ENCODE measurements at regions not wholly inside any gene's neighbourhood (a gene's known extent, or its start where the extent isn't known, plus 50 kb on each side); places are given as distances from the start of the nearest gene placed in this dataset.
A peak's percentile ranks its signal among the peaks of the same experiment; 100 is the strongest.
"Not testable (repeated sequence)": the region's sequence is repeated elsewhere in the genome, so short reads cannot be mapped to it uniquely, and the experiment has no call there.

DNA sequence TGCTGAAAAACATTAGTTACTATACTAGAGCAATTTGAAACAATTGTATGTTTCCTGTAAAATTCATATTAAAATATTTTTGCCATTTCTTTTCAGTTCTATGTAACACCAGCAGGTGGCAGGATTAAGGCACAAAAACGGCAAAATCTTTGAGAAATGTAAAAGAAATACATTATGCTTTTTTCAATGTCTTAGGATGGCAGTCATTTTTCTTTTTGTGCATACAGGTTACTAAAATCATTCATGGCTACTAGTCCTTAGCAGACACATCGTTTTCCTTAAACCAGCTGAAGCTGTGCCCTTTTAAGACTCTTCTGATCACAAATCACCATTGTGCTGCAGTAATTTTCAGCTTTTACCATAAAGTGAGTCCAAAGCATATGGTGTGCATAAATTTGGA, 800.7 kb upstream of the SLITRK5 start:
- peak; percentile 9 for DNase-seq

GRCh38 chr13:86877441-86877840, 793.7 kb upstream of the SLITRK5 start:
- no peak for DNase-seq

GRCh38 chr13:86878781-86879180, 792.4 kb upstream of the SLITRK5 start:
- no peak for DNase-seq

GRCh38 chr13:86881390-86881789, 789.8 kb upstream of the SLITRK5 start:
- no peak for DNase-seq

GRCh38 chr13:86882107-86882506, 789.1 kb upstream of the SLITRK5 start:
- DNase-seq = no peak

DNA sequence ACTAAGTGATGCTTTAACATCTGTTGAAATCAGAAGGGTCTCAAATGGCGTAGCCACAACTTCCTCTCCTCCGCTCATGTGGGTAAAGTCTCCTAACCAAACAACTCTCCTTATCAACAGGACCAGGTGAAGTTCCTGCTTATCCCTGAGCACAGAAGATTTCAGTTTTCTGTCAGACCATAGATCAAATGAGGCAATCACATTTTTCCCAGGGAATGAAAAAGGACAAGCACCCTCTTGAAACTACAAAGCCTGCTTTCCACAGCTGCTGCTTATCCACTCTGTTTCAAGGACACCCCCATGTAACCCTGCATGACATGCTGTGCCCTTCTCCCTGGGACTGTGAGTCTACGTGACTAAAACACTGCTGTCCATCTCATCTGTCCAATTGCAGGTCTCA, 788.3 kb upstream of the SLITRK5 start:
- no peak for DNase-seq

DNA sequence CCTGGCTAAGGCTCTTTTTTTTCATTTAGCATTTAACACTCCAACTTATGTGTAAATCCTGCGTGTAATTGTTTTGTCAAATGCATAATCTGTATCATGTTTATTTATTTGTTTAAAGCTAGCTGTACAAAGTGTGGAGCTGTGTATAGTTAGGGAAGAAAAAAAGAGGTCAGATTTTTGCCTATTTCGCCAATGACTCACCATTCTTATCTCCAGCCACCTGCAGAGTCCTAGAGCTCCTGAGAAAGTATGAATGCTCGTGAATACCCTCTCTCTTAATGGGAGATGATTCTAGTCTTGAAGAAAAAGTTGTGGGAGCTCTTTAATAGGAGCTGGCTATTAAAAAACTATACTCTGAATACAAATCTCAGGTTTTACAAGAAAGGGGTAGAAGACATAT, 778.8 kb upstream of the SLITRK5 start:
- DNase-seq = no peak

DNA sequence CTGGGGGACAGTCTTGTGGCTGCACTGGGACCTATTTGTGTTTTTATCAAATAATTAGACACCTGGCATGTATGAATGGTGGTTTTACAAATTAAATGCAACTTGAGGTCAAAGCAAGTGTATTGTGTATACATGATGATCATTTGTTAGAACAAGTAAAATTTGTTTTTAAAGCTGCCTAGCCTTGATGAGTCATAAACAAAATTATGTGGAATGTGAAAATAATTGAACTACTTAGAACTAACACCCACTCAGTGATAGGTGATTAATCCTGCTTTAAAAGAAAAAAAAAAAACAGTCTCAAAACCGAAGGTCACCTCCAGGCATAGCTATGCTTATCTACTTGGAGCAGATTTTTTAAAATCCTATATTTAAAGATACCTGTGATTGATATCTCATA, 770.3 kb upstream of the SLITRK5 start:
- DNase-seq = no peak

GRCh38 chr13:86906127-86906874, 764.9 kb upstream of the SLITRK5 start:
- no peak for DNase-seq

GRCh38 chr13:86907156-86907555, 764.0 kb upstream of the SLITRK5 start:
- DNase-seq = no peak

DNA sequence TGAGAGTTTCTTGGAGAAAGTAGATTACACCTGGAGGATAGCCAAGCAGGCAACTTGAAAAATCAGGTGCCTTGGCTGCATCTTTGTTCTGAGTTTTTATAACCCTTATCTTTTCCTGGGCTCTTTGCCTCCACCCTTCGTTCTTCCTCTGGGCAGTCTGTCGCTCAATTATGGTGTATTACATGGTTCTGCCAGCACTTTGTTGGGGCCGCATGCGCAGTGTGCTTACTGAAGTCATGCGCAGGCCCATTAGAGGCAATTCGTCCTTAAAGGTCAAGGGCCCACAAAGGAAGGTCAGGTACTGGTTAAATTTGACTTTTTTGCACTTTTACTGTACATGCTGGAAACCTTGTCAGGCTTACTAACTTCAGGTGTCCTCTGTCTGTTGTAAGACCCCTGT, 761.9 kb upstream of the SLITRK5 start:
- no peak for DNase-seq

DNA sequence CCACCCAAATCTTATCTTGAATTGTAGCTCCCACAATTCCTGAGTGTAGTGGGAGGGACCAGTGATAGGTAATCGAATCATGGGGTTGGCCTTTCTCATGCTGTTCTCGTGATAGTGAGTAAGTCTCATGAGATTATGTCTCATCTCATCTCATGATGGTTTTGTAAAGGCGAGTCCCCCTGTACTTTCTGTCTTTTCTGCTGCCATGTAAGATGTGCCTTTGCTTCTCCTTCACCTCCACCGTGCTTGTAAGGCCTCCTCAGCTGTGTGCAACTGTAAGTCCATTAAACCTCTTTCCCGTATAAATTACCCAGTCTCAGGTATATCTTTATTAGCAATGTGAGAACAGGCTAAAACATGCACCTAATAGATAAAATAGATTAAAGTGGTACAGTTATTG, 756.4 kb upstream of the SLITRK5 start:
- DNase-seq = no peak

DNA sequence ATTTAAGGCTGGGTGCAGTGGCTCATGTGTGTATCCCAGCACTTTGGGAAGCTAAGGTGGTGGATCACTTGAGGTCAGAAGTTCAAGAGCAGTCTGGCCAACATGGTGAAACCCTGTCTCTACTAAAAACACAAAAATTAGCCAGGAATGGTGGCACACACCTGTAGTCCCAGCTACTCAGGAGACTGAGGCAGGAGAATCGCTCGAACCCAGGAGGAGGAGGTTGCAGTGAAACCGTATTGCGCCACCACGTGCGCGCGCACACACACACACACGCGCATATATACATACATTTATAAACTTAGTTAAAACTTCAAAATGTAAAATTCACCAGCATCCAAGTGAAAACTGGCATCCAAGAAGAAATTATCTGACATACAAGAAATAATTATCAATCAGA, 753.7 kb upstream of the SLITRK5 start:
- DNase-seq = not testable (repeated sequence)

DNA sequence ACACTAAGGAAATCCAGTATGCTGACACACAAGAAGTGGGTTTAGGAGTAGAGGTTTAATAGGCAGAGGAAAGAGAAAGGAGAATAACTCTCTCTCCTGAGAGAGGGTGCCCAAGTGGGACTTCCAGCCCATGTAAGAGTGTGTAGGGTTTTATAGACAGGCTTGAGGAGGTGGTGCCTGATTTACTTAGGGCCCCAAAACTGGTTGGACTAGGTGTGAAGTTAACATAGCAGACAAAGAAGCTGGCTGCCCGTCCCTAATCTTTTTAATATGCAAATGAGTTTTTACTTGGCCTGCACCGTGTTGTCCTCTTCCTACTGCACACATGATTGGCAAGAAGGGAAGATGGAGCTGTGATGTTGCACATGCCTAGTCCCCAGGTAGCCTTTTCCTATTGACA, 752.5 kb upstream of the SLITRK5 start:
- no peak for DNase-seq

GRCh38 chr13:86920961-86921360, 750.2 kb upstream of the SLITRK5 start:
- DNase-seq = no peak

GRCh38 chr13:86922936-86923335, 748.2 kb upstream of the SLITRK5 start:
- no peak for DNase-seq

- not testable (repeated sequence) for DNase-seq
Measured at GRCh38 chr13:86926916-86927315, 744.3 kb upstream of the SLITRK5 start.

- no peak for DNase-seq
Measured at GRCh38 chr13:86932776-86933334, 738.3 kb upstream of the SLITRK5 start.

- no peak for DNase-seq
Measured at GRCh38 chr13:86933676-86934075, 737.5 kb upstream of the SLITRK5 start.

DNA sequence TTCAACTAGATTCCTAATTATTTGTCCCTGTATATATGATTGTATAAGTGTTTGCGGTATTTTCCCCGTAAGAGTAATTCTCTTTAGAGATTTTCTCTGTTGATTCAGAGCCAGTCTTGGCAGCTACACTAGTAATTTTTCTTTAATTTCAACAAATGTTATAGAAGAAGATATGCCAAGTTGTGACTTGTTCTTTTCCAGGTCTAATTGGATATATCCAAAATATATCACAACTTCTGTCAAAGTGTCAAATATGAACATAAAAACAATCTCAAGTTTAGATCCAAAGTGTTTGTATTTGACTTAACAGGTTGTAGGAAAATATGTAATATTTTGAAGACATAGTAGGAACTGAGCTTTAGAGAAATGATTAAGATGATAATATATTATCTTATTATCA, 733.9 kb upstream of the SLITRK5 start:
- no peak for DNase-seq

DNA sequence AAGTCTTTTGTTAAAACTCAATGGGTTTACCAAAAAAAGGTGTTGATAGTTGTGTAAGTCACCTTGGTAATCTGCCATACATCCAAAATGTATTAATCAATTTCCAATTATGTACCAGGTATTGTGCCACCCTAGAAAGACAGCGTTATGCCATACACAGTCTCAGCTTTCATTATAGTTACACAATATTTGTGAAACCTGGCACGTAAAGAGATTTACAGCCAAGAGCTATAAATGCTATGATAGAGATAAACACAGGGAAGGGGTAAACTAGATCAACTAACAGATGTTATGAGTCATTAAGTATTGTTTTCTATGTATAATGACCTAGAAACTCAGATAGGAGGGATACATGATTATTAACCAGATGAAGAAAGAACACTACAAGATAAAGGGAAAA, 725.6 kb upstream of the SLITRK5 start:
- no peak for DNase-seq

- DNase-seq = no peak
Measured at GRCh38 chr13:86946734-86947133, 724.4 kb upstream of the SLITRK5 start.

DNA sequence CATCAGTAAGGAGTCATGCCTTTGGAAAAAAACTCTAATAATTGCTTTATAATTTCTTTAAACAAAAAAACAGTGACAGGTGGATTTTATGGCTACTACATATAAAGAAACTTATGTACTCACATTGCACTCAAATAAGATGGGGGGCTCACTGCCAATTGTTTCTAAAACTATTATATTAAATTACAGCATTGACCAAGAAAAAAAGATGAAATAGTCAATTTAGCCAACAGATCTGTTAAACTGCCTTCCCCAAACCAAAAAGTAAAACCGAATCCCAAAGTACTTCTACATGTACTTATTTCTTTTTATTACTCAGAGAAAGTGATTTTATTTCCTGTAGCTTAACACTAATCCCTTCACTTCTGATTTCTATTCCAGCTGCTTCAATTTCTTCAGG, 716.8 kb upstream of the SLITRK5 start:
- DNase-seq = no peak

GRCh38 chr13:86960876-86961275, 710.3 kb upstream of the SLITRK5 start:
- DNase-seq = no peak
